ENCODE measurements at regions not wholly inside any gene's neighbourhood (a gene's known extent, or its start where the extent isn't known, plus 50 kb on each side); places are given as distances from the start of the nearest gene placed in this dataset.

GRCh38 chr4:10877076-10877475, 192.5 kb upstream of the CLNK start:
- no peak for TF ChIP-seq CEBPB (IDR thresholded peaks at IDR 0.05; ENCODE audit: low read depth, low read length)
- TF ChIP-seq MAFK (IDR thresholded peaks at IDR 0.05; ENCODE audit: low read depth, low read length): no peak
- no peak for TF ChIP-seq ASH2L (IDR thresholded peaks at IDR 0.05; ENCODE audit: low read length)
- no peak for TF ChIP-seq NRF1 (IDR thresholded peaks at IDR 0.05; ENCODE audit: low read depth, low read length)
- TF ChIP-seq POLR2A (IDR thresholded peaks at IDR 0.05; ENCODE audit: control extremely low read depth in 1 of 2, low read depth in 2 of 2, low read length in 2 of 2): no peak
- no peak for TF ChIP-seq TAF1 (IDR thresholded peaks at IDR 0.05; ENCODE audit: low read depth, low read length)
- no peak for TF ChIP-seq EZH2 (IDR thresholded peaks at IDR 0.05; ENCODE audit: low read depth, low read length, severe bottlenecking)
- no peak for TF ChIP-seq KDM1A (IDR thresholded peaks at IDR 0.05; ENCODE audit: borderline replicate concordance, low read length)

All from H1 (cell line).